Right renal pelvis (tissue), 4 donors: ENCODE measurements at regions not wholly inside any gene's neighbourhood (a gene's known extent, or its start where the extent isn't known, plus 50 kb on each side); places are given as distances from the start of the nearest gene placed in this dataset.

Experiments
- DNase-seq, 4 donors: peaks; one replicate each; pipeline ENCODE4 v3.0.0-alpha.2; 2013; ENCODE audit warnings: low read depth in 4 of 4, low spot score in 3 of 4, missing footprints in 1 of 4

- DNase-seq = no peak
Measured at GRCh38 chr1:170863621-170864020, 71.7 kb upstream of the MROH9 start.

GRCh38 chr1:170864238-170864637, 71.1 kb upstream of the MROH9 start:
- no peak for DNase-seq

- no peak for DNase-seq
Measured at GRCh38 chr1:170864876-170865538, 70.3 kb upstream of the MROH9 start.

- DNase-seq = no peak
Measured at GRCh38 chr1:170866646-170867045, 68.7 kb upstream of the MROH9 start.

- DNase-seq = no peak
Measured at GRCh38 chr1:170871868-170872267, 63.5 kb upstream of the MROH9 start.

GRCh38 chr1:170872663-170873062, 62.7 kb upstream of the MROH9 start:
- DNase-seq = no peak

- no peak for DNase-seq
Measured at GRCh38 chr1:170874671-170875070, 60.7 kb upstream of the MROH9 start.

GRCh38 chr1:170881268-170882265, 53.8 kb upstream of the MROH9 start:
- DNase-seq = peak in 2 of 4 donors; percentile 4 to 12
